KMS-11 (cell line): ENCODE measurements at regions not wholly inside any gene's neighbourhood (a gene's known extent, or its start where the extent isn't known, plus 50 kb on each side); places are given as distances from the start of the nearest gene placed in this dataset.

Source experiments
- H2AFZ ChIP-seq: fragments of 200-600 bp; sonication (generic); 2 replicates; pipeline ENCODE4 v1.6.1; 2016; ENCODE audit warnings: antibody characterized with exemption, mixed run types, low read depth
- H3K27ac ChIP-seq: fragments of 200-600 bp; sonication (generic); 2 replicates; pipeline ENCODE4 v1.6.1; 2016; ENCODE audit warnings: mild to moderate bottlenecking, mixed run types
- H3K27me3 ChIP-seq: fragments of 200-600 bp; sonication (generic); 2 replicates; pipeline ENCODE4 v1.6.1; 2017; ENCODE audit warnings: mild to moderate bottlenecking, low read depth, mixed run types, moderate library complexity; ENCODE audit not compliant: insufficient read depth
- H3K36me3 ChIP-seq: fragments of 200-600 bp; sonication (generic); 2 replicates; pipeline ENCODE4 v1.6.1; 2017; ENCODE audit warnings: mild to moderate bottlenecking, mixed run types; ENCODE audit not compliant: insufficient read depth
- H3K4me1 ChIP-seq: fragments of 200-600 bp; sonication (generic); 2 replicates; pipeline ENCODE4 v1.6.1; 2016; ENCODE audit warnings: mild to moderate bottlenecking, low read depth, mixed run types; ENCODE audit not compliant: poor library complexity, severe bottlenecking
- H3K4me2 ChIP-seq: fragments of 200-600 bp; sonication (generic); 2 replicates; pipeline ENCODE4 v1.7.0; 2016; ENCODE audit warnings: mild to moderate bottlenecking, mixed run types
- H3K4me3 ChIP-seq: fragments of 200-600 bp; sonication (generic); IDR thresholded peaks from 2 replicates; pipeline ENCODE4 v1.6.1; 2017; ENCODE audit warnings: low read depth, low read length, mixed read lengths; ENCODE audit not compliant: insufficient read depth
- H3K79me2 ChIP-seq: fragments of 200-600 bp; sonication (generic); 2 replicates; pipeline ENCODE4 v1.6.1; 2016; ENCODE audit warnings: low read depth, mixed run types; ENCODE audit not compliant: insufficient read depth
- H3K9ac ChIP-seq: fragments of 200-600 bp; sonication (generic); 2 replicates; pipeline ENCODE4 v1.6.1; 2016; ENCODE audit warnings: mild to moderate bottlenecking, mixed run types
- H4K20me1 ChIP-seq: fragments of 200-600 bp; sonication (generic); 2 replicates; pipeline ENCODE4 v1.6.1; 2016; ENCODE audit warnings: mild to moderate bottlenecking, mixed run types; ENCODE audit not compliant: insufficient read depth
- TF ChIP-seq, protein P1 (sequence below): fragments of 200-600 bp; sonication (generic); conservative IDR thresholded peaks from 2 replicates; pipeline ENCODE4 v1.6.1; 2017; ENCODE audit warnings: low read depth, mild to moderate bottlenecking, antibody characterized with exemption, low read length, moderate library complexity, mixed read lengths

DNA sequence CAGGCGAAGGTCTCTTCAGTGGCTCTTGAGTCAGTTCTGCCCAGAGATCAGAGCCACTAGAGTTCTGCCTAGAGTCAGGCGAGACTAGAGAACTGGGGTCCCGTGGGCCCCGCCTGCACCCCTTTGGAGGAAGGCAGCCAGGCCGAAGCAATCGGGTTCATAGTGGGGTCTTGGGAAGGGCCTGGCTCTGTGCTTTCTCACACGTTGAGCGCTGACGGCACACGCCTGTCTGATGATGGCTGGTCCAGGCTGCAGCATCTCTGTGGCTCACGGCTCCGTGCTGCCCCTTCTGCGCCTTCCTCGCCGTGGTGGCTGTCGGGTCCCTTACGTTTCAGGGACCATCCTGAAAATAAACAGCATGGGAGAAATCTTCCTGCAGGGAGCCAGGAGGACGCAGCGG is 78.3 kb upstream of the RNU6ATAC start:
- Histone ChIP-seq H3K9ac (no peak overlapping the region), H3K4me2 (peak overlapping the region; percentile 83; the same call in 1 of the 2 replicates), H3K79me2 (no peaks in the 10 kb centered on the region), H3K27ac (no peak overlapping the region), H3K27me3 (no peaks in the 10 kb centered on the region), H3K4me3 (no peak overlapping the region), H3K36me3 (no peaks in the 10 kb centered on the region), H2AFZ (no peak overlapping the region), H3K4me1 (peaks cover 22% of the 10 kb centered on the region), H4K20me1 (no peaks in the 10 kb centered on the region)
- TF ChIP-seq, protein P1, sequence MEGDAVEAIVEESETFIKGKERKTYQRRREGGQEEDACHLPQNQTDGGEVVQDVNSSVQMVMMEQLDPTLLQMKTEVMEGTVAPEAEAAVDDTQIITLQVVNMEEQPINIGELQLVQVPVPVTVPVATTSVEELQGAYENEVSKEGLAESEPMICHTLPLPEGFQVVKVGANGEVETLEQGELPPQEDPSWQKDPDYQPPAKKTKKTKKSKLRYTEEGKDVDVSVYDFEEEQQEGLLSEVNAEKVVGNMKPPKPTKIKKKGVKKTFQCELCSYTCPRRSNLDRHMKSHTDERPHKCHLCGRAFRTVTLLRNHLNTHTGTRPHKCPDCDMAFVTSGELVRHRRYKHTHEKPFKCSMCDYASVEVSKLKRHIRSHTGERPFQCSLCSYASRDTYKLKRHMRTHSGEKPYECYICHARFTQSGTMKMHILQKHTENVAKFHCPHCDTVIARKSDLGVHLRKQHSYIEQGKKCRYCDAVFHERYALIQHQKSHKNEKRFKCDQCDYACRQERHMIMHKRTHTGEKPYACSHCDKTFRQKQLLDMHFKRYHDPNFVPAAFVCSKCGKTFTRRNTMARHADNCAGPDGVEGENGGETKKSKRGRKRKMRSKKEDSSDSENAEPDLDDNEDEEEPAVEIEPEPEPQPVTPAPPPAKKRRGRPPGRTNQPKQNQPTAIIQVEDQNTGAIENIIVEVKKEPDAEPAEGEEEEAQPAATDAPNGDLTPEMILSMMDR: no peak

DNA sequence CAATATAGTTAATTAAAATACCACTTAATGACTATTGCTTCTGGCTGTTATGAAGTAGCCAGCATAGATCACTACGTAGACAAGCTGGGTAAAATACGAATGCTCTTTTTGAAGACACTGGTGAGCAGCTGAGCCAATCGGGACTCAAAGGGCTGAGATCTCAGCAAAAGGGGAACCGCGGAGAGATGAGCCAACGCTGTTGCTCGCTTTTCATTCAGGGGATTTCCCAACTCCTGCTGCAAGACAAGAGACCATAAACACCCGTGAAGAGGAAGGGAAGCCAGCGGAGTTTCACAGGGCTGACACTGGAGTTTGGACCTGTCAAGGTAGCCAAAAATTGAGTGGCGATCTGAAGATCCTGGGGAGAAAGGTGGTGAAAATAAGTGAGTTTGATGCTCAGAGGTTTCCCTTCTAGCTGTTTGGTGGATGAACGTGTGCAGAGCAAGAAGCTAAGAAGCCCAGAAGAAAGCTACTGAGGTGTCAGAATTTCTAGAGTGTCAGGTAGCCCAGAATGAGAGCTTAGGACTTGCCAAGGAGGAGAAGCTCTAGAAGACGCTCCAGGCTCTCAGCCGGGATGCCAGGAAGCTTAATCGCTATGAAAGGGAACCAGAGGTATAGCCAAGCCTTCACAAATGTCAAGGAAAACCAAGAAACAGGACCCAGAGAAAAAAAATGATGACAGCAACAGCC is 79.6 kb upstream of the RNU6ATAC start:
- Histone ChIP-seq H3K36me3 (no peaks in the 10 kb centered on the region), H3K4me1 (peaks cover 22% of the 10 kb centered on the region), H3K79me2 (no peaks in the 10 kb centered on the region), H3K27me3 (no peaks in the 10 kb centered on the region), H3K27ac (peak overlapping the region; percentile 65), H3K9ac (peak overlapping the region; percentile 44; the same call in 1 of the 2 replicates), H3K4me2 (peak overlapping the region; percentile 83), H4K20me1 (no peaks in the 10 kb centered on the region), H3K4me3 (no peak overlapping the region), H2AFZ (peak overlapping the region; percentile 70)
- TF ChIP-seq, protein P1: no peak

DNA sequence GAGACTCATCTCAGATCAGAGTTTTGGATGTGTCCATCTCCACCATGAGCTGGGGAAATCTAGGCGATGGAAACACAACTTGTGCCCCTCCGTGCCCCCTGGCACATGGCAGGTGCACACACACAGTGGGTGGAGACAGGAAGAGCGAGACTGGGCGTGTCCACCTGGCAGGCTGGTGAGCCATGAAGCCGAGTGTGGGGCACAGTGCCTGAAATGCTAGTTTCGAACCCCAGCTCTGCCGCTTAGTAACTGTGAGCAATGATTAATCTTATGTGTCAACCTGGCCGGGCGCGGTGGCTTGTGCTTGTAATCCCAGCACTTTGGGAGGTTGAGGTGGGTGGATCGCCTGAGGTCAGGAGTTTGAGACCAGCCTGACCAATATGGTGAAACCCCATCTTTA is 80.8 kb upstream of the RNU6ATAC start:
- Histone ChIP-seq H3K9ac (no peak overlapping the region), H3K36me3 (no peaks in the 10 kb centered on the region), H4K20me1 (no peaks in the 10 kb centered on the region), H3K79me2 (no peaks in the 10 kb centered on the region), H3K4me2 (no peak overlapping the region), H3K4me1 (peaks cover 22% of the 10 kb centered on the region), H3K27ac (no peak overlapping the region), H2AFZ (no peak overlapping the region), H3K4me3 (no peak overlapping the region), H3K27me3 (no peaks in the 10 kb centered on the region)
- TF ChIP-seq, protein P1: no peak

DNA sequence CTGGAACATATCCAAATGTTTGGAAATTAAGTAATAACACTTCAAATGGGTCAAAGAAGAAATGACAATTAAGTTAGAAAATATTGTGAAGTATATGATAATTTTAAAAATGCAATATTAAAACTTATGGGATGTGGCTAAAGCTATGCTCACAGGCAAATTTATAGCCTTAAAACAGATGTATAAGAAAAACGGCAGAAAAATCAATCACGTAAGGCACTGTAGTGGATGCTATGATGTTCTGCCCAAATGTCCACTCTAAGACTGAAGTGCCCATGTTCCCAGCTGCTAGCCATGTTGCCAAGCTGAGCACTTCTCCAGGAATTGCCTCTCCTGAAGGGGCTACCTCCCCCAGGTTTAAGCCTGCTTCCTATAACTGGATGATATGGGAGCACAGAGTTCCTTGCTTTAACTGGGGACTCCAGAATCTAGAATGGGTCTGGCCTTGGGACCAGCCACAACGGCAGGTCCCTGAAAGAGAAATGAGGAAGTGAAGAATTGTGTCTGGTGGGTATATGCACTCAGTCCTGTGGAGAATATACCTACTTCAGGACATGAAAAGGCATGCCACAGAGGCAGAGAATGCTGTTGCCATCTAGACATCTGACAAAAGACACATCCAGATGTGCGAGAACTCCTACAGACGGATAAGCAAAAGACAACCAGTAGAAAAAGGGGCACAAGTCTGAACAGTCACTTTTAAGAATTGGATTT is 78.2 kb upstream of the RXRA start:
- no peak overlapping the region for H3K4me3 ChIP-seq
- H3K79me2 ChIP-seq: no peaks in the 10 kb centered on the region
- no peaks in the 10 kb centered on the region for H3K36me3 ChIP-seq
- no peak overlapping the region for H2AFZ ChIP-seq
- H4K20me1 ChIP-seq: no peaks in the 10 kb centered on the region
- H3K27ac ChIP-seq: no peak overlapping the region
- H3K9ac ChIP-seq: no peak overlapping the region
- TF ChIP-seq, protein P1: no peak
- H3K4me1 ChIP-seq: peaks cover 20% of the 10 kb centered on the region
- no peak overlapping the region for H3K4me2 ChIP-seq
- no peaks in the 10 kb centered on the region for H3K27me3 ChIP-seq
